K562 (cell line): ENCODE measurements at regions not wholly inside any gene's neighbourhood (a gene's known extent, or its start where the extent isn't known, plus 50 kb on each side); places are given as distances from the start of the nearest gene placed in this dataset.

Experiments
- ATAC-seq: fragments of 200-7000 bp; cut with Tn5 transposase; 3 replicates; pipeline ENCODE4 v1.9.1; 2020; ENCODE audit warnings: moderate library complexity
- BruUV-seq: library from RNA; stranded (reverse); fragments of 400-500 nt; replicated peaks from 2 replicates; lab custom pipeline; 2021; lab: Mats Ljungman, UMichigan
- CTCF ChIA-PET: fragments of 300-600 bp; formaldehyde crosslinking; extraction: SDS; loops from one replicate; lab custom pipeline; 2021; ENCODE audit warnings: low intra/inter-chr PET ratio; lab: Yijun Ruan, JAX
- POLR2A ChIA-PET: fragments of 300-600, 350-650 bp; sonication (Branson Sonifier 250); formaldehyde crosslinking; extraction: SDS; loops from one replicate; lab custom pipeline; 2021; ENCODE audit warnings: antibody characterized with exemption, inconsistent platforms; lab: Yijun Ruan, JAX
- DNase-seq, 4 experiments: peaks; one replicate each; pipeline versions ENCODE4 v3.0.0 to v3.0.0-alpha.2; 2011 to 2018; ENCODE audit warnings: low spot score in 3 of 4, mixed read lengths in 3 of 4; ENCODE audit errors: extremely low read depth in 1 of 4
- FAIRE-seq: peaks from 2 replicates; lab custom pipeline; 2011; peaks lifted over from hg19 to GRCh38; lab: Jason Lieb, UNC
- H2AFZ ChIP-seq: 2 replicates; pipeline ENCODE4 v1.6.0; 2011; ENCODE audit warnings: low read depth, low read length, control low read depth, inconsistent platforms
- H3K27ac ChIP-seq: fragments of 200-600 bp; 3 replicates; pipeline ENCODE4 v1.8.0; 2011; ENCODE audit warnings: low read depth, mild to moderate bottlenecking, control low read depth, inconsistent platforms, low read length, moderate library complexity, mixed read lengths; ENCODE audit errors: extremely low read depth
- H3K27me3 ChIP-seq, 2 experiments: fragments of 300-600 bp in 1 of 2; 2 replicates in 1 of 2; 3 replicates in 1 of 2; pipeline versions ENCODE4 v1.6.0 to v1.8.0; 2011; ENCODE audit warnings: inconsistent platforms in 2 of 2, low read length in 2 of 2, mild to moderate bottlenecking in 1 of 2, mixed read lengths in 1 of 2, moderate library complexity in 1 of 2; ENCODE audit not compliant: control insufficient read depth in 2 of 2, insufficient read depth in 2 of 2
- H3K36me3 ChIP-seq: fragments of 300-600 bp; 3 replicates; pipeline ENCODE4 v1.8.0; 2011; ENCODE audit warnings: mild to moderate bottlenecking, low read length, inconsistent platforms; ENCODE audit not compliant: control insufficient read depth, insufficient read depth
- H3K4me1 ChIP-seq, 2 experiments: fragments of 200-600 bp in 1 of 2; replicated peaks in 1 of 2; 2 replicates in 1 of 2; 3 replicates in 1 of 2; pipeline versions ENCODE4 v1.5.1 to v1.8.0; 2011; ENCODE audit warnings: inconsistent platforms in 2 of 2, low read length in 2 of 2, mild to moderate bottlenecking in 1 of 2, mixed read lengths in 1 of 2, moderate library complexity in 1 of 2; ENCODE audit not compliant: control insufficient read depth in 2 of 2, insufficient read depth in 2 of 2
- H3K4me2 ChIP-seq: 2 replicates; pipeline ENCODE4 v1.6.1; 2011; ENCODE audit warnings: low read length, control low read depth, inconsistent platforms, mixed read lengths; ENCODE audit not compliant: insufficient read depth
- H3K4me3 ChIP-seq: fragments of 200-600 bp; sonication (generic), shearing (Covaris generic); 2 replicates; pipeline ENCODE4 v1.5.1; 2016; ENCODE audit warnings: control low read depth, inconsistent platforms
- H3K79me2 ChIP-seq: fragments of 200-600 bp; 3 replicates; pipeline ENCODE4 v1.8.0; 2011; ENCODE audit warnings: low read length, inconsistent platforms; ENCODE audit not compliant: control insufficient read depth, insufficient read depth
- H3K9ac ChIP-seq, 2 experiments: 2 replicates each; pipeline versions ENCODE4 v1.6.0 to v1.6.1; 2011; ENCODE audit warnings: low read depth in 2 of 2, low read length in 2 of 2, control low read depth in 1 of 2, inconsistent platforms in 1 of 2, mild to moderate bottlenecking in 1 of 2, mixed read lengths in 1 of 2; ENCODE audit not compliant: insufficient read depth in 1 of 2
- H3K9me1 ChIP-seq: one replicate; pipeline ENCODE4 v1.6.0; 2011; ENCODE audit warnings: inconsistent platforms, mild to moderate bottlenecking, low read length, moderate library complexity; ENCODE audit not compliant: control insufficient read depth, insufficient read depth
- H3K9me3 ChIP-seq: replicated peaks from 2 replicates; pipeline ENCODE4 v1.5.1; 2011; ENCODE audit warnings: low read depth, low read length, inconsistent platforms; ENCODE audit not compliant: control insufficient read depth, insufficient read depth
- H4K20me1 ChIP-seq: replicated peaks from 2 replicates; pipeline ENCODE4 v1.6.1; 2011; ENCODE audit warnings: low read length, inconsistent platforms, mixed read lengths; ENCODE audit not compliant: control insufficient read depth, insufficient read depth
- ADNP ChIP-seq: fragments of 200-800 bp; sonication (Bioruptor generic); IDR thresholded peaks from 2 replicates; pipeline ENCODE4 v1.6.1; 2016; ENCODE audit warnings: missing genetic modification characterization, missing compliant biosample characterization
- DIDO1 ChIP-seq: fragments of 450-650 bp; IDR thresholded peaks from 2 replicates; pipeline ENCODE4 v1.6.1; 2016; ENCODE audit warnings: low read depth, missing biosample characterization, missing genetic modification characterization
- EHMT2 ChIP-seq: fragments of 450-650 bp; IDR thresholded peaks from 2 replicates; pipeline ENCODE4 v1.6.1; 2018; ENCODE audit warnings: antibody characterized with exemption
- ETV5 ChIP-seq: sonication (generic); formaldehyde crosslinking; IDR thresholded peaks from 2 replicates; pipeline ENCODE4 v1.4.0; 2020; ENCODE audit warnings: low read depth, mild to moderate bottlenecking, missing genetic modification reagents
- GATA2 ChIP-seq: sonication (generic); formaldehyde crosslinking; IDR thresholded peaks from 2 replicates; pipeline ENCODE4 v1.4.0; 2020; ENCODE audit warnings: mild to moderate bottlenecking, missing genetic modification reagents
- HDAC6 ChIP-seq: IDR thresholded peaks from 2 replicates; pipeline ENCODE4 v1.6.1; 2012; ENCODE audit warnings: low read depth, mild to moderate bottlenecking, control low read depth, inconsistent platforms, low read length, moderate library complexity
- POLR2G ChIP-seq: fragments of 200-400 bp; formaldehyde crosslinking; IDR thresholded peaks from 2 replicates; pipeline ENCODE4 v1.6.1; 2017; ENCODE audit warnings: low read depth, mild to moderate bottlenecking, antibody characterized with exemption, low read length, moderate library complexity
- TCFL5 ChIP-seq: fragments of 250-450 bp; sonication (Bioruptor Pico); conservative IDR thresholded peaks from 2 replicates; pipeline ENCODE4 v1.6.1; 2021; ENCODE audit warnings: mild to moderate bottlenecking, moderate library complexity, matching md5 sums
- WGBS: fragments of 100-300 bp; shearing (Covaris generic); methylation state at CpG from one replicate; pipeline ENCODE4 v1.1.6; 2016; ENCODE audit warnings: low coverage, mixed read lengths; ENCODE audit not compliant: insufficient coverage; ENCODE audit errors: missing lambda C conversion rate; 5-methylcytosine and 5-hydroxymethylcytosine counted together
- in situ Hi-C: fragments of 300-500 bp; cut with MboI; formaldehyde crosslinking; loops from 4 replicates; pipeline ENCODE4 v1.15.0; 2018; ENCODE audit warnings: inconsistent platforms, mixed read lengths
- intact Hi-C: fragments of 100-400 bp; cut with micrococcal nuclease; formaldehyde crosslinking; loops from 2 replicates; pipeline ENCODE4 v1.14.2; 2022
- TF ChIP-seq, protein P1 (sequence below): fragments of 250-450 bp; sonication (Bioruptor Pico); IDR thresholded peaks from 2 replicates; pipeline ENCODE4 v1.5.0; 2021; ENCODE audit warnings: mild to moderate bottlenecking, borderline replicate concordance
- TF ChIP-seq, protein P2 (sequence below): fragments of 450-650 bp; IDR thresholded peaks from 2 replicates; pipeline ENCODE4 v1.6.1; 2016; ENCODE audit warnings: mild to moderate bottlenecking, moderate library complexity

DNA sequence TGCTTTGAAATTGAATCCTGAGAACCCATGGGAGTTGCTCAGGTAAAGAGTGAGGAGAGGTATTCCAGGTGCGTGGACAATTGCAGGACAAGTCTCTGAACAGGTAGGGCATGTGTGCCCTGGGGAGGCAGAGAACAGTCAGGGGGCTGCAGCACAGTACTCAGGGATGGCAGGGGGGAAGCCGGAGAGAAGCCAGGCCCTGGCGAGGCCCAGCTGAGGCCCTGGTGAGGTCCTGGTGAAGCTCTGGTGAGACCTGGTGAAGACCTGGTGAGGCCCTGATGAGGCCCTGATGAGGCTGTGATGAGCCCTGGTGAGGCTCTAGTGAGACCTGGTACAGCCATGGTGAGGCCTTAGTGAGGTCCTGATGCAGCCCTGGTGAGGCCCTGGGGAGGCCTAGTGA is 155.5 kb upstream of the GDF10 start:
- Histone ChIP-seq H3K27me3 (peaks cover 3 to 24% of the 10 kb centered on the region in 2 experiments; a peak in 4 of 5 replicates), H3K4me2 (no peak overlapping the region), H3K9me1 (no peaks in the 10 kb centered on the region), H3K79me2 (no peaks in the 10 kb centered on the region), H3K27ac (no peak overlapping the region), H2AFZ (no peak overlapping the region), H4K20me1 (peaks cover 4% of the 10 kb centered on the region; the same call in 1 of the 2 replicates), H3K9me3 (no peaks in the 10 kb centered on the region), H3K9ac (no peak overlapping the region), H3K4me1 (no peaks in the 10 kb centered on the region), H3K4me3 (no peak overlapping the region), H3K36me3 (no peaks in the 10 kb centered on the region)
- TF ChIP-seq DIDO1 (no peak), TCFL5 (no peak), ETV5 (no peak), POLR2G (no peak), HDAC6 (no peak), ADNP (tag) (no peak), EHMT2 (no peak), GATA2 (CRISPR knock-in tag) (no peak)
- TF ChIP-seq, protein P1, sequence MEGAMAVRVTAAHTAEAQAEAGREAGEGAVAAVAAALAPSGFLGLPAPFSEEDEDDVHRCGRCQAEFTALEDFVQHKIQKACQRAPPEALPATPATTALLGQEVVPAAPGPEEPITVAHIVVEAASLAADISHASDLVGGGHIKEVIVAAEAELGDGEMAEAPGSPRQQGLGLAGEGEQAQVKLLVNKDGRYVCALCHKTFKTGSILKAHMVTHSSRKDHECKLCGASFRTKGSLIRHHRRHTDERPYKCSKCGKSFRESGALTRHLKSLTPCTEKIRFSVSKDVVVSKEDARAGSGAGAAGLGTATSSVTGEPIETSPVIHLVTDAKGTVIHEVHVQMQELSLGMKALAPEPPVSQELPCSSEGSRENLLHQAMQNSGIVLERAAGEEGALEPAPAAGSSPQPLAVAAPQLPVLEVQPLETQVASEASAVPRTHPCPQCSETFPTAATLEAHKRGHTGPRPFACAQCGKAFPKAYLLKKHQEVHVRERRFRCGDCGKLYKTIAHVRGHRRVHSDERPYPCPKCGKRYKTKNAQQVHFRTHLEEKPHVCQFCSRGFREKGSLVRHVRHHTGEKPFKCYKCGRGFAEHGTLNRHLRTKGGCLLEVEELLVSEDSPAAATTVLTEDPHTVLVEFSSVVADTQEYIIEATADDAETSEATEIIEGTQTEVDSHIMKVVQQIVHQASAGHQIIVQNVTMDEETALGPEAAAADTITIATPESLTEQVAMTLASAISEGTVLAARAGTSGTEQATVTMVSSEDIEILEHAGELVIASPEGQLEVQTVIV (CRISPR knock-in tag): no peak
- TF ChIP-seq, protein P2, sequence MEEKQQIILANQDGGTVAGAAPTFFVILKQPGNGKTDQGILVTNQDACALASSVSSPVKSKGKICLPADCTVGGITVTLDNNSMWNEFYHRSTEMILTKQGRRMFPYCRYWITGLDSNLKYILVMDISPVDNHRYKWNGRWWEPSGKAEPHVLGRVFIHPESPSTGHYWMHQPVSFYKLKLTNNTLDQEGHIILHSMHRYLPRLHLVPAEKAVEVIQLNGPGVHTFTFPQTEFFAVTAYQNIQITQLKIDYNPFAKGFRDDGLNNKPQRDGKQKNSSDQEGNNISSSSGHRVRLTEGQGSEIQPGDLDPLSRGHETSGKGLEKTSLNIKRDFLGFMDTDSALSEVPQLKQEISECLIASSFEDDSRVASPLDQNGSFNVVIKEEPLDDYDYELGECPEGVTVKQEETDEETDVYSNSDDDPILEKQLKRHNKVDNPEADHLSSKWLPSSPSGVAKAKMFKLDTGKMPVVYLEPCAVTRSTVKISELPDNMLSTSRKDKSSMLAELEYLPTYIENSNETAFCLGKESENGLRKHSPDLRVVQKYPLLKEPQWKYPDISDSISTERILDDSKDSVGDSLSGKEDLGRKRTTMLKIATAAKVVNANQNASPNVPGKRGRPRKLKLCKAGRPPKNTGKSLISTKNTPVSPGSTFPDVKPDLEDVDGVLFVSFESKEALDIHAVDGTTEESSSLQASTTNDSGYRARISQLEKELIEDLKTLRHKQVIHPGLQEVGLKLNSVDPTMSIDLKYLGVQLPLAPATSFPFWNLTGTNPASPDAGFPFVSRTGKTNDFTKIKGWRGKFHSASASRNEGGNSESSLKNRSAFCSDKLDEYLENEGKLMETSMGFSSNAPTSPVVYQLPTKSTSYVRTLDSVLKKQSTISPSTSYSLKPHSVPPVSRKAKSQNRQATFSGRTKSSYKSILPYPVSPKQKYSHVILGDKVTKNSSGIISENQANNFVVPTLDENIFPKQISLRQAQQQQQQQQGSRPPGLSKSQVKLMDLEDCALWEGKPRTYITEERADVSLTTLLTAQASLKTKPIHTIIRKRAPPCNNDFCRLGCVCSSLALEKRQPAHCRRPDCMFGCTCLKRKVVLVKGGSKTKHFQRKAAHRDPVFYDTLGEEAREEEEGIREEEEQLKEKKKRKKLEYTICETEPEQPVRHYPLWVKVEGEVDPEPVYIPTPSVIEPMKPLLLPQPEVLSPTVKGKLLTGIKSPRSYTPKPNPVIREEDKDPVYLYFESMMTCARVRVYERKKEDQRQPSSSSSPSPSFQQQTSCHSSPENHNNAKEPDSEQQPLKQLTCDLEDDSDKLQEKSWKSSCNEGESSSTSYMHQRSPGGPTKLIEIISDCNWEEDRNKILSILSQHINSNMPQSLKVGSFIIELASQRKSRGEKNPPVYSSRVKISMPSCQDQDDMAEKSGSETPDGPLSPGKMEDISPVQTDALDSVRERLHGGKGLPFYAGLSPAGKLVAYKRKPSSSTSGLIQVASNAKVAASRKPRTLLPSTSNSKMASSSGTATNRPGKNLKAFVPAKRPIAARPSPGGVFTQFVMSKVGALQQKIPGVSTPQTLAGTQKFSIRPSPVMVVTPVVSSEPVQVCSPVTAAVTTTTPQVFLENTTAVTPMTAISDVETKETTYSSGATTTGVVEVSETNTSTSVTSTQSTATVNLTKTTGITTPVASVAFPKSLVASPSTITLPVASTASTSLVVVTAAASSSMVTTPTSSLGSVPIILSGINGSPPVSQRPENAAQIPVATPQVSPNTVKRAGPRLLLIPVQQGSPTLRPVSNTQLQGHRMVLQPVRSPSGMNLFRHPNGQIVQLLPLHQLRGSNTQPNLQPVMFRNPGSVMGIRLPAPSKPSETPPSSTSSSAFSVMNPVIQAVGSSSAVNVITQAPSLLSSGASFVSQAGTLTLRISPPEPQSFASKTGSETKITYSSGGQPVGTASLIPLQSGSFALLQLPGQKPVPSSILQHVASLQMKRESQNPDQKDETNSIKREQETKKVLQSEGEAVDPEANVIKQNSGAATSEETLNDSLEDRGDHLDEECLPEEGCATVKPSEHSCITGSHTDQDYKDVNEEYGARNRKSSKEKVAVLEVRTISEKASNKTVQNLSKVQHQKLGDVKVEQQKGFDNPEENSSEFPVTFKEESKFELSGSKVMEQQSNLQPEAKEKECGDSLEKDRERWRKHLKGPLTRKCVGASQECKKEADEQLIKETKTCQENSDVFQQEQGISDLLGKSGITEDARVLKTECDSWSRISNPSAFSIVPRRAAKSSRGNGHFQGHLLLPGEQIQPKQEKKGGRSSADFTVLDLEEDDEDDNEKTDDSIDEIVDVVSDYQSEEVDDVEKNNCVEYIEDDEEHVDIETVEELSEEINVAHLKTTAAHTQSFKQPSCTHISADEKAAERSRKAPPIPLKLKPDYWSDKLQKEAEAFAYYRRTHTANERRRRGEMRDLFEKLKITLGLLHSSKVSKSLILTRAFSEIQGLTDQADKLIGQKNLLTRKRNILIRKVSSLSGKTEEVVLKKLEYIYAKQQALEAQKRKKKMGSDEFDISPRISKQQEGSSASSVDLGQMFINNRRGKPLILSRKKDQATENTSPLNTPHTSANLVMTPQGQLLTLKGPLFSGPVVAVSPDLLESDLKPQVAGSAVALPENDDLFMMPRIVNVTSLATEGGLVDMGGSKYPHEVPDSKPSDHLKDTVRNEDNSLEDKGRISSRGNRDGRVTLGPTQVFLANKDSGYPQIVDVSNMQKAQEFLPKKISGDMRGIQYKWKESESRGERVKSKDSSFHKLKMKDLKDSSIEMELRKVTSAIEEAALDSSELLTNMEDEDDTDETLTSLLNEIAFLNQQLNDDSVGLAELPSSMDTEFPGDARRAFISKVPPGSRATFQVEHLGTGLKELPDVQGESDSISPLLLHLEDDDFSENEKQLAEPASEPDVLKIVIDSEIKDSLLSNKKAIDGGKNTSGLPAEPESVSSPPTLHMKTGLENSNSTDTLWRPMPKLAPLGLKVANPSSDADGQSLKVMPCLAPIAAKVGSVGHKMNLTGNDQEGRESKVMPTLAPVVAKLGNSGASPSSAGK: no peak
- CTCF ChIA-PET: no interaction called here
- no TSS peak for BruUV-seq
- DNase-seq (no peak), FAIRE-seq (no peak), ATAC-seq (no peak)
- intact Hi-C loops (no loop called here), in situ Hi-C loops (no loop called here)
- 3% methylated on average over 3 of the region's 3 CpGs for WGBS
- POLR2A ChIA-PET: interaction anchor here (0.6 kb wide), 1 partner anchor 82 kb away, joined by 4 read pairs; no protein-coding TSS in a partner anchor
